OCI-LY1 (cell line): ENCODE measurements at regions not wholly inside any gene's neighbourhood (a gene's known extent, or its start where the extent isn't known, plus 50 kb on each side); places are given as distances from the start of the nearest gene placed in this dataset.

Experiments
- H2AFZ ChIP-seq: fragments of 200-600 bp; sonication (generic), shearing (Covaris generic); 2 replicates; pipeline ENCODE4 v1.6.0; 2014; ENCODE audit warnings: antibody characterized with exemption, mild to moderate bottlenecking, low read length
- H3F3A ChIP-seq: fragments of 200-600 bp; sonication (generic), shearing (Covaris generic); 2 replicates; pipeline ENCODE4 v1.6.0; 2014; ENCODE audit warnings: mild to moderate bottlenecking, antibody characterized with exemption, low read length, moderate library complexity; ENCODE audit not compliant: insufficient read depth
- H3K27ac ChIP-seq: fragments of 200-600 bp; sonication (generic); 2 replicates; pipeline ENCODE4 v1.5.1; 2014; ENCODE audit warnings: low read length, mixed run types, mild to moderate bottlenecking, low read depth; ENCODE audit not compliant: poor library complexity, severe bottlenecking
- H3K27me3 ChIP-seq: fragments of 200-600 bp; sonication (generic); 2 replicates; pipeline ENCODE4 v1.6.0; 2014; ENCODE audit warnings: antibody characterized with exemption, mild to moderate bottlenecking, low read length, moderate library complexity; ENCODE audit not compliant: insufficient read depth
- H3K36me3 ChIP-seq: fragments of 200-600 bp; sonication (generic); 2 replicates; pipeline ENCODE4 v1.6.1; 2014; ENCODE audit warnings: mild to moderate bottlenecking, antibody characterized with exemption, low read length, moderate library complexity, mixed read lengths; ENCODE audit not compliant: insufficient read depth
- H3K4me1 ChIP-seq: fragments of 200-600 bp; sonication (generic); 2 replicates; pipeline ENCODE4 v1.5.1; 2014; ENCODE audit warnings: mild to moderate bottlenecking, low read length, moderate library complexity; ENCODE audit not compliant: insufficient read depth, severe bottlenecking
- H3K4me2 ChIP-seq: fragments of 200-600 bp; sonication (generic), shearing (Covaris generic); 2 replicates; pipeline ENCODE4 v1.6.1; 2014; ENCODE audit warnings: low read length
- H3K4me3 ChIP-seq: fragments of 200-600 bp; sonication (generic); 2 replicates; pipeline ENCODE4 v1.5.1; 2014; ENCODE audit warnings: low read length, low read depth, mild to moderate bottlenecking, mixed read lengths; ENCODE audit not compliant: poor library complexity, severe bottlenecking
- H3K79me2 ChIP-seq: fragments of 200-600 bp; shearing (Covaris generic); 2 replicates; pipeline ENCODE4 v1.6.1; 2016; ENCODE audit warnings: mixed run types, low read length, mixed read lengths; ENCODE audit not compliant: insufficient read depth
- H3K9ac ChIP-seq: fragments of 200-600 bp; sonication (generic), shearing (Covaris generic); 2 replicates; pipeline ENCODE4 v1.6.1; 2014; ENCODE audit warnings: mild to moderate bottlenecking, low read length, mixed read lengths
- H3K9me2 ChIP-seq: fragments of 200-600 bp; sonication (generic), shearing (Covaris generic); 2 replicates; pipeline ENCODE4 v1.6.1; 2014; ENCODE audit warnings: low read depth, mild to moderate bottlenecking, low read length, mixed read lengths
- H3K9me3 ChIP-seq: fragments of 200-600 bp; shearing (Covaris generic); 2 replicates; pipeline ENCODE4 v1.6.1; 2014; ENCODE audit warnings: low read length, mixed read lengths
- H4K20me1 ChIP-seq: fragments of 200-600 bp; sonication (generic), shearing (Covaris generic); 2 replicates; pipeline ENCODE4 v1.6.0; 2016; ENCODE audit warnings: mild to moderate bottlenecking, low read length; ENCODE audit not compliant: insufficient read depth
- CTCF ChIP-seq: fragments of 200-600 bp; sonication (generic), shearing (Covaris generic); IDR thresholded peaks from 2 replicates; pipeline ENCODE4 v1.5.1; 2017; ENCODE audit warnings: mild to moderate bottlenecking, antibody characterized with exemption, low read length, moderate library complexity, mixed read lengths
- EZH2 ChIP-seq: fragments of 200-600 bp; sonication (generic), shearing (Covaris generic); IDR thresholded peaks from 2 replicates; pipeline ENCODE4 v1.8.0; 2017; ENCODE audit warnings: borderline replicate concordance, mixed run types, mild to moderate bottlenecking, antibody characterized with exemption, low read length, moderate library complexity, mixed read lengths

- no peaks in the 10 kb centered on the region for H3K79me2 ChIP-seq
- no peak overlapping the region for H3K4me2 ChIP-seq
- no peak overlapping the region for H3K9ac ChIP-seq
- no peaks in the 10 kb centered on the region for H3K9me2 ChIP-seq
- H3K4me3 ChIP-seq: no peak overlapping the region
- H3K9me3 ChIP-seq: no peaks in the 10 kb centered on the region
- TF ChIP-seq EZH2: no peak
- no peak for TF ChIP-seq CTCF
- H3K27me3 ChIP-seq: no peaks in the 10 kb centered on the region
- no peaks in the 10 kb centered on the region for H3K4me1 ChIP-seq
- H3F3A ChIP-seq: no peaks in the 10 kb centered on the region
- no peak overlapping the region for H3K27ac ChIP-seq
- H2AFZ ChIP-seq: no peak overlapping the region
- no peaks in the 10 kb centered on the region for H3K36me3 ChIP-seq
- no peaks in the 10 kb centered on the region for H4K20me1 ChIP-seq
Measured at GRCh38 chr18:43543236-43543635, 265.9 kb upstream of the SYT4 start.

- Histone ChIP-seq H3K27ac (no peak overlapping the region), H4K20me1 (no peaks in the 10 kb centered on the region), H3K4me2 (no peak overlapping the region), H3K36me3 (no peaks in the 10 kb centered on the region), H3K9me2 (no peaks in the 10 kb centered on the region), H3K9me3 (no peaks in the 10 kb centered on the region), H2AFZ (no peak overlapping the region), H3K4me3 (no peak overlapping the region), H3F3A (no peaks in the 10 kb centered on the region), H3K27me3 (no peaks in the 10 kb centered on the region), H3K4me1 (no peaks in the 10 kb centered on the region), H3K79me2 (no peaks in the 10 kb centered on the region), H3K9ac (no peak overlapping the region)
- TF ChIP-seq EZH2 (no peak), CTCF (no peak)
Measured at GRCh38 chr18:43547456-43547855, 270.2 kb upstream of the SYT4 start.

- Histone ChIP-seq H3K27ac (no peak overlapping the region), H3K9ac (no peak overlapping the region), H3K4me1 (no peaks in the 10 kb centered on the region), H3K36me3 (no peaks in the 10 kb centered on the region), H3K27me3 (no peaks in the 10 kb centered on the region), H3K4me3 (no peak overlapping the region), H2AFZ (no peak overlapping the region), H3K9me2 (no peaks in the 10 kb centered on the region), H3F3A (no peaks in the 10 kb centered on the region), H3K79me2 (no peaks in the 10 kb centered on the region), H3K9me3 (no peaks in the 10 kb centered on the region), H3K4me2 (no peak overlapping the region), H4K20me1 (no peaks in the 10 kb centered on the region)
- TF ChIP-seq EZH2: no peak
- TF ChIP-seq CTCF: no peak
Measured at GRCh38 chr18:43559507-43559906, 282.2 kb upstream of the SYT4 start.
